ENCODE measurements at regions not wholly inside any gene's neighbourhood (a gene's known extent, or its start where the extent isn't known, plus 50 kb on each side); places are given as distances from the start of the nearest gene placed in this dataset.
"Not testable (repeated sequence)": the region's sequence is repeated elsewhere in the genome, so short reads cannot be mapped to it uniquely, and the experiment has no call there.

GRCh38 chr9:88623698-88624097, 88.7 kb downstream of the NXNL2 start:
- CTCF ChIA-PET, result interaction anchor here (1.2 kb wide), 1 partner anchor 518 kb away, joined by 3 read pairs; no protein-coding TSS in a partner anchor
- no peak for DNase-seq (ENCODE audit: unreplicated experiment)
- POLR2A ChIA-PET, result no interaction called here
- Mint-ChIP-seq H3K4me3 (ENCODE audit: unreplicated experiment) (no peak overlapping the region), H3K9me3 (ENCODE audit: unreplicated experiment) (peaks cover 11% of the 10 kb centered on the region), H3K4me1 (ENCODE audit: insufficient read depth, unreplicated experiment) (no peaks in the 10 kb centered on the region), H3K36me3 (ENCODE audit: insufficient read depth, unreplicated experiment) (no peaks in the 10 kb centered on the region), H3K27ac (ENCODE audit: low read depth, unreplicated experiment) (no peak overlapping the region), H3K27me3 (ENCODE audit: insufficient read depth, unreplicated experiment) (no peaks in the 10 kb centered on the region)
- intact Hi-C loops (cut with micrococcal nuclease), result no loop called here
- no peak for TF ChIP-seq CTCF (IDR thresholded peaks at IDR 0.05; ENCODE audit: unreplicated experiment)
- no TSS peak for BruUV-seq (replicated peaks)

- intact Hi-C loops (cut with micrococcal nuclease), result no loop called here
- Mint-ChIP-seq H3K27me3 (ENCODE audit: insufficient read depth, unreplicated experiment) (no peaks in the 10 kb centered on the region), H3K36me3 (ENCODE audit: insufficient read depth, unreplicated experiment) (no peaks in the 10 kb centered on the region), H3K4me3 (ENCODE audit: unreplicated experiment) (no peak overlapping the region), H3K9me3 (ENCODE audit: unreplicated experiment) (peaks cover 13% of the 10 kb centered on the region), H3K27ac (ENCODE audit: low read depth, unreplicated experiment) (no peak overlapping the region), H3K4me1 (ENCODE audit: insufficient read depth, unreplicated experiment) (no peaks in the 10 kb centered on the region)
- no peak for DNase-seq (ENCODE audit: unreplicated experiment)
- POLR2A ChIA-PET, result no interaction called here
- CTCF ChIA-PET, result no interaction called here
- BruUV-seq (replicated peaks), result no TSS peak
- no peak for TF ChIP-seq CTCF (IDR thresholded peaks at IDR 0.05; ENCODE audit: unreplicated experiment)
Observed at GRCh38 chr9:88628114-88628513, 93.1 kb downstream of the NXNL2 start.

GRCh38 chr9:88628811-88629210, 93.8 kb downstream of the NXNL2 start:
- intact Hi-C loops (cut with micrococcal nuclease), result no loop called here
- H3K27ac Mint-ChIP-seq (ENCODE audit: low read depth, unreplicated experiment), result no peak overlapping the region
- no peaks in the 10 kb centered on the region for H3K4me1 Mint-ChIP-seq (ENCODE audit: insufficient read depth, unreplicated experiment)
- POLR2A ChIA-PET, result interaction anchor here (0.8 kb wide), 1 partner anchor 26 kb away, joined by 3 read pairs; no protein-coding TSS in a partner anchor
- BruUV-seq (replicated peaks), result no TSS peak
- H3K27me3 Mint-ChIP-seq (ENCODE audit: insufficient read depth, unreplicated experiment), result no peaks in the 10 kb centered on the region
- TF ChIP-seq CTCF (IDR thresholded peaks at IDR 0.05; ENCODE audit: unreplicated experiment), result no peak
- H3K4me3 Mint-ChIP-seq (ENCODE audit: unreplicated experiment), result no peak overlapping the region
- DNase-seq (ENCODE audit: unreplicated experiment), result no peak
- CTCF ChIA-PET, result interaction anchor here (0.6 kb wide), 1 partner anchor 215 kb away, joined by 5 read pairs; no protein-coding TSS in a partner anchor
- H3K9me3 Mint-ChIP-seq (ENCODE audit: unreplicated experiment), result peaks cover 12% of the 10 kb centered on the region
- H3K36me3 Mint-ChIP-seq (ENCODE audit: insufficient read depth, unreplicated experiment), result no peaks in the 10 kb centered on the region

DNA sequence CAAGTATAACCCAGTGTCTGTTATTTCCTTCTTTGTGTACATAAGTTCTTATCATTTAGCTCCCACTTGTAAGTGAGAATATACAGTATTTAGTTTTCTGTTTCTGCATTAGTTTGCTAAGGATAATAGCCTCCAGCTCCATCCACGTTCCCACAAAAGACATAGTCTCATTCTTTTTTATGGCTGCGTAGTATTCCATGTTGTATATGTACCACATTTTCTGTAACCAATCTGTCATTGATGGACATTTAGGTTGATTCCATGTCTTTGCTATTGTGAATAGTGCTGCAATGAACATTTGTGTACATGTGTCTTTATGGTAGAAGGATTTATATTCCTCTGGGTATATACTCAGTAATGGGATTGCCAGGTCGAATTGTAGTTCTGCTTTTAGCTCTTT, 95.6 kb downstream of the NXNL2 start:
- BruUV-seq (replicated peaks); intact Hi-C loops (cut with micrococcal nuclease); H3K27me3 Mint-ChIP-seq (ENCODE audit: insufficient read depth, unreplicated experiment); H3K4me3 Mint-ChIP-seq (ENCODE audit: unreplicated experiment); H3K36me3 Mint-ChIP-seq (ENCODE audit: insufficient read depth, unreplicated experiment); POLR2A ChIA-PET; H3K9me3 Mint-ChIP-seq (ENCODE audit: unreplicated experiment); H3K27ac Mint-ChIP-seq (ENCODE audit: low read depth, unreplicated experiment); H3K4me1 Mint-ChIP-seq (ENCODE audit: insufficient read depth, unreplicated experiment); CTCF ChIA-PET; DNase-seq (ENCODE audit: unreplicated experiment): not testable (repeated sequence)

- no peak for TF ChIP-seq CTCF (IDR thresholded peaks at IDR 0.05; ENCODE audit: unreplicated experiment)
- no TSS peak for BruUV-seq (replicated peaks)
- Mint-ChIP-seq H3K4me1 (ENCODE audit: insufficient read depth, unreplicated experiment) (no peaks in the 10 kb centered on the region), H3K4me3 (ENCODE audit: unreplicated experiment) (no peak overlapping the region), H3K9me3 (ENCODE audit: unreplicated experiment) (peaks cover 14% of the 10 kb centered on the region), H3K36me3 (ENCODE audit: insufficient read depth, unreplicated experiment) (no peaks in the 10 kb centered on the region), H3K27ac (ENCODE audit: low read depth, unreplicated experiment) (no peak overlapping the region), H3K27me3 (ENCODE audit: insufficient read depth, unreplicated experiment) (no peaks in the 10 kb centered on the region)
- intact Hi-C loops (cut with micrococcal nuclease), result no loop called here
- CTCF ChIA-PET, result no interaction called here
- DNase-seq (ENCODE audit: unreplicated experiment), result no peak
- POLR2A ChIA-PET, result no interaction called here
Observed at GRCh38 chr9:88635151-88635550, 100.2 kb downstream of the NXNL2 start.
